Small intestine (tissue), 7 donors: ENCODE measurements at regions not wholly inside any gene's neighbourhood (a gene's known extent, or its start where the extent isn't known, plus 50 kb on each side); places are given as distances from the start of the nearest gene placed in this dataset.

ENCODE experiments used
- DNase-seq, 2 donors: peaks; one replicate each; pipeline versions ENCODE4 v3.0.0 to v3.0.0-alpha.2; 2013
- FAIRE-seq: peaks from 2 replicates; lab custom pipeline; 2012; peaks lifted over from hg19 to GRCh38; lab: Jason Lieb, UNC
- H3K27ac ChIP-seq, 3 donors: one replicate each; pipeline ENCODE4 v1.5.1; 2013; ENCODE audit warnings: low read length in 2 of 3, mild to moderate bottlenecking in 2 of 3, control low read depth in 1 of 3, inconsistent platforms in 1 of 3, low read depth in 1 of 3, moderate library complexity in 1 of 3
- H3K27me3 ChIP-seq, 3 donors: one replicate each; pipeline ENCODE4 v1.6.1; 2013; ENCODE audit warnings: low read length in 3 of 3, inconsistent platforms in 1 of 3; ENCODE audit not compliant: control insufficient read depth in 3 of 3, insufficient read depth in 3 of 3
- H3K36me3 ChIP-seq, 3 donors: one replicate each; pipeline ENCODE4 v1.6.1; 2013; ENCODE audit warnings: low read length in 3 of 3, inconsistent platforms in 1 of 3, low read depth in 1 of 3, mild to moderate bottlenecking in 1 of 3, moderate library complexity in 1 of 3; ENCODE audit not compliant: control insufficient read depth in 3 of 3, insufficient read depth in 2 of 3
- H3K4me1 ChIP-seq, 3 donors: one replicate each; pipeline ENCODE4 v1.6.1; 2013; ENCODE audit warnings: low read length in 2 of 3, inconsistent platforms in 1 of 3, low read depth in 1 of 3, mild to moderate bottlenecking in 1 of 3, moderate library complexity in 1 of 3; ENCODE audit not compliant: control insufficient read depth in 3 of 3, insufficient read depth in 2 of 3
- H3K4me3 ChIP-seq, 3 donors: one replicate each; pipeline ENCODE4 v1.5.1; 2013; ENCODE audit warnings: low read length in 3 of 3, control low read depth in 1 of 3, inconsistent platforms in 1 of 3, low read depth in 1 of 3, mild to moderate bottlenecking in 1 of 3, moderate library complexity in 1 of 3
- H3K9me3 ChIP-seq, 2 donors: one replicate each; pipeline ENCODE4 v1.6.1; 2013; ENCODE audit warnings: low read depth in 1 of 2, low read length in 1 of 2; ENCODE audit not compliant: control insufficient read depth in 2 of 2, insufficient read depth in 1 of 2
- WGBS, 3 donors: extraction: QIAGEN DNeasy Blood & Tissue Kit; methylation state at CpG; one replicate each; pipeline ENCODE4 v1.1.7; 2013; 5-methylcytosine and 5-hydroxymethylcytosine counted together
- donor health status: healthy with polysubstance abuse.
- donor health status: control.
- donor health status: control.
- donor health status: Bipolar disorder and iron deficiency.
- donor health status: healthy.

- DNase-seq (peak in 1 of 2 donors; percentile 28), FAIRE-seq (no peak)
- H3K4me1 ChIP-seq, result peaks cover 0 to 22% (median 0%) of the 10 kb centered on the region in 3 donors
- H3K4me3 ChIP-seq, result no peak overlapping the region
- H3K36me3 ChIP-seq, result no peaks in the 10 kb centered on the region
- WGBS, 3 donors, result 72 to 92% (median 87%) methylated on average over 10 of the region's 10 CpGs
- no peak overlapping the region for H3K27ac ChIP-seq
- no peaks in the 10 kb centered on the region for H3K27me3 ChIP-seq
- no peaks in the 10 kb centered on the region for H3K9me3 ChIP-seq
Observed at GRCh38 chr3:184648636-184649035, 63.2 kb downstream of the MAGEF1 start.

- no peaks in the 10 kb centered on the region for H3K36me3 ChIP-seq
- H3K27me3 ChIP-seq, result no peaks in the 10 kb centered on the region
- FAIRE-seq (no peak), DNase-seq (no peak)
- no peak overlapping the region for H3K4me3 ChIP-seq
- H3K9me3 ChIP-seq, result no peaks in the 10 kb centered on the region
- H3K4me1 ChIP-seq, result peaks cover 0 to 25% (median 0%) of the 10 kb centered on the region in 3 donors
- WGBS, 3 donors, result 81 to 94% (median 82%) methylated on average over 7 of the region's 7 CpGs
- no peak overlapping the region for H3K27ac ChIP-seq
Observed at GRCh38 chr3:184647405-184647936, 64.4 kb downstream of the MAGEF1 start.

GRCh38 chr3:184645336-184645735, 66.5 kb downstream of the MAGEF1 start:
- FAIRE-seq, result no peak
- peak; percentile 61 to 81 for DNase-seq
- Histone ChIP-seq H3K4me3 (no peak overlapping the region), H3K27me3 (no peaks in the 10 kb centered on the region), H3K27ac (no peak overlapping the region), H3K36me3 (no peaks in the 10 kb centered on the region), H3K9me3 (no peaks in the 10 kb centered on the region), H3K4me1 (peaks cover 0 to 25% (median 0%) of the 10 kb centered on the region in 3 donors)
- WGBS, 3 donors, result 19 to 51% (median 43%) methylated on average over 3 of the region's 3 CpGs

DNA sequence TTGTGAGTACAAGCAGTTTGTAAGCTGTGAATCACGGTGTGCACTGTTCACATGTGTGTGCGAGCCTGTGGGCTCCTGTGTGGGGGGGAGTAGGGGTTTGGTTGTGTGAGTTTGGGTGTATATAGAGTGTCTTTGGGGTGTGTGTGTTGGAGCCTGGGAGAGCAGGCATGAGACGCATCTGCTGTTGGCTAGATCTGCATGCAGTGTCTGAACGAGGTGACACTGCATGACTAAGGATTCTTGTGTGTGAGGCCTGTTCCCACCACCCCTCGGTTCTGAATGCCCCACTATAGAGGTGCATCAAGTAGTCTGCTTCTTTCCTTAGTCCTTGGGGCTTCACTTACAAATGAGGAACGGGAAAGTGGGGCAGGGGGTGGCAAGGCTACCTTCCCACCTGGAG, 68.4 kb downstream of the MAGEF1 start:
- DNase-seq (no peak), FAIRE-seq (no peak)
- H3K4me3 ChIP-seq, result no peak overlapping the region
- no peak overlapping the region for H3K27ac ChIP-seq
- no peaks in the 10 kb centered on the region for H3K36me3 ChIP-seq
- no peaks in the 10 kb centered on the region for H3K9me3 ChIP-seq
- 77 to 83% (median 80%) methylated on average over 6 of the region's 6 CpGs for WGBS, 3 donors
- H3K27me3 ChIP-seq, result no peaks in the 10 kb centered on the region
- peaks cover 0 to 17% (median 0%) of the 10 kb centered on the region in 3 donors for H3K4me1 ChIP-seq

DNA sequence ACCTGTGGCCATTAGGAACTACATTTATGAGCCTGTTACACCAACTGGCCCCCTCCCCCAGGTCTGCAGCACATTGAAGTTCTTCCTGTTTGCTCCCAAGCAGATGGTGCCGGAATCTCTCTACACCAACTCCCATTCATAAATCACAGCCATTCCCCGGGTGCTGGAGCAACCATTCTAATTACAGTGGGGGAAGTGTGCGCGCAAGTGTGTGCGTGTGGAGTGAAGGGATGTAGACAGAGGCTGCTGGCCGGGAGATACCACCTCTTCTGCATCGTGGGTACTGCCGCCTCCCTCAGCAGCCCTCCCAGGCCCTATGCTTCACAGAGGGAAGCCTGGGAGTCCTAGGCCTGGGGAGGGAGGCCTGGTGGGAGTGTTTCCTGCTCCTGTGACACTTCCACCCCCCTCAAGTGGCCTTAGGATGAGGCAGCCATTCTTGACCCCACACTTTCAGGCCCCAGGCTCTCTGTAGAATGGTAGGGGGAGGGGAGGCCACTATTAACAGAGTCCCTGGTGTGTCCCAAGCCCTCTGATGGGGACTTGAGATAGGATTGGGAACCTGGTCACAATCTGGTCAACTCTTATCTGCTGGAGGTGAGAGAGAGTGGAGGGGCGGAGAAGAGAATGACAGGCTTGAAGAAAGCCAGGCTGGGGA, 69.1 kb downstream of the MAGEF1 start:
- H3K27me3 ChIP-seq, result no peaks in the 10 kb centered on the region
- H3K36me3 ChIP-seq, result no peaks in the 10 kb centered on the region
- FAIRE-seq (no peak), DNase-seq (no peak)
- H3K4me3 ChIP-seq, result no peak overlapping the region
- WGBS, 3 donors, result 70 to 79% (median 75%) methylated on average over 9 of the region's 9 CpGs
- no peak overlapping the region for H3K27ac ChIP-seq
- H3K9me3 ChIP-seq, result no peaks in the 10 kb centered on the region
- H3K4me1 ChIP-seq, result peaks cover 0 to 14% (median 0%) of the 10 kb centered on the region in 3 donors

DNA sequence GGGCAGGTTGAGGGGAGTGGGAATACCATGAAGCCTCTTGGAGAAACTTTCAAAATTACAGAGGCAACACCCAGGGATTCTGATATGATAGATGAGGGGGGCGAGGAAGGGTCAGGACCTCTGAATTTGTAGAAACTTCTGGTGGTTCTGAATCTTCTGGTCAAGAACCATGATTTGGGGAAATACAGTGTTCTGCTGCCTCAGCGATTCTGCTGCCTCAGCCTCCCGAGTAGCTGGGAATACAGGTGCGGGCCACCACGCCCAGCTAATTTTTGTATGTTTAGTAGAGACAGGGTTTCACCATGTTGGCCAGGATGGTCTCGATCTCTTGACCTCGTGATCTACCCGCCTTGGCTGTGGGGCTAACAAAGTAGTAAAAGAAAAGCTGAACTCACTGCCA, 70.4 kb downstream of the MAGEF1 start:
- no peak overlapping the region for H3K27ac ChIP-seq
- no peaks in the 10 kb centered on the region for H3K9me3 ChIP-seq
- WGBS, 3 donors, result 91 to 93% (median 92%) methylated on average over 8 of the region's 8 CpGs
- DNase-seq, result no peak
- H3K36me3 ChIP-seq, result no peaks in the 10 kb centered on the region
- no peaks in the 10 kb centered on the region for H3K27me3 ChIP-seq
- H3K4me1 ChIP-seq, result peaks cover 0 to 14% (median 0%) of the 10 kb centered on the region in 3 donors
- no peak for FAIRE-seq
- H3K4me3 ChIP-seq, result no peak overlapping the region

DNA sequence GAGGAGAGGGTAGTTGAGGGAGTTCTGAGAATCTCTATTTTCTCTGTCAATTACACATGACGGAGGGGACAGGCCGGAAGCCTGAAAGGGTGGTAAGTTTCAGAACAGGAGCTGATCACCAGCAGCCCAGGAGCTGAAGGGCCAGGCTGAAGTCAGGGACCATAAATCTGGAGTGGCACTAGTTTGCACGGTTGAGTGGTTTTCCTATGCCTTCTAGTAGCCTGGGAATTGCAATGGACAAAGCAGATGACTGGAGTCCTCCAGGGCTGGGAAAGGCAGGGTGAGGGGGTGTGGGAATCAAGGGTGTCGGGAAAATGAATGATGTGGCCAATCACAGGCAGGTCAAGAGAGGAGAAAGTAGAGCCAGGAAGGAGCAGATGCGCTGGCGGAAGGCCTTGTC, 72.5 kb downstream of the MAGEF1 start:
- Histone ChIP-seq H3K9me3 (no peaks in the 10 kb centered on the region), H3K4me1 (peaks cover 0 to 3% (median 0%) of the 10 kb centered on the region in 3 donors), H3K27me3 (no peaks in the 10 kb centered on the region), H3K4me3 (no peak overlapping the region), H3K27ac (no peak overlapping the region), H3K36me3 (no peaks in the 10 kb centered on the region)
- 91 to 97% (median 95%) methylated on average over 6 of the region's 6 CpGs for WGBS, 3 donors
- DNase-seq (no peak), FAIRE-seq (no peak)

GRCh38 chr3:184637705-184638104, 74.2 kb downstream of the MAGEF1 start:
- Histone ChIP-seq H3K27ac (no peak overlapping the region), H3K27me3 (no peaks in the 10 kb centered on the region), H3K4me1 (no peaks in the 10 kb centered on the region), H3K9me3 (no peaks in the 10 kb centered on the region), H3K4me3 (no peak overlapping the region), H3K36me3 (no peaks in the 10 kb centered on the region)
- DNase-seq (no peak), FAIRE-seq (no peak)
- WGBS, 3 donors, result 70 to 93% (median 77%) methylated on average over 2 of the region's 2 CpGs
